Ishikawa (cell line): ENCODE measurements at regions not wholly inside any gene's neighbourhood (a gene's known extent, or its start where the extent isn't known, plus 50 kb on each side); places are given as distances from the start of the nearest gene placed in this dataset.

Source experiments
- CEBPB ChIP-seq: IDR thresholded peaks from 2 replicates; pipeline ENCODE4 v1.6.1; 2012
- CREB1 ChIP-seq: IDR thresholded peaks from 2 replicates; pipeline ENCODE4 v1.6.1; 2012; ENCODE audit warnings: low read depth
- EGR1 ChIP-seq: IDR thresholded peaks from 2 replicates; pipeline ENCODE4 v1.6.1; 2012
- EP300 ChIP-seq: IDR thresholded peaks from 2 replicates; pipeline ENCODE4 v1.6.1; 2012; ENCODE audit warnings: borderline replicate concordance
- NFIC ChIP-seq: IDR thresholded peaks from 2 replicates; pipeline ENCODE4 v1.6.1; 2012
- RAD21 ChIP-seq: IDR thresholded peaks from 2 replicates; pipeline ENCODE4 v1.6.1; 2012; ENCODE audit warnings: low read depth
- TAF1 ChIP-seq: IDR thresholded peaks from 2 replicates; pipeline ENCODE4 v1.6.1; 2012; ENCODE audit warnings: low read depth, mild to moderate bottlenecking
- TEAD4 ChIP-seq: IDR thresholded peaks from 2 replicates; pipeline ENCODE4 v1.6.1; 2012
- YY1 ChIP-seq: IDR thresholded peaks from 2 replicates; pipeline ENCODE4 v1.6.1; 2012; ENCODE audit warnings: low read depth
- TF ChIP-seq, protein P1 (sequence below): IDR thresholded peaks from 2 replicates; pipeline ENCODE4 v1.6.1; 2012
- TF ChIP-seq, protein P2 (sequence below): IDR thresholded peaks from 2 replicates; pipeline ENCODE4 v1.6.1; 2012; ENCODE audit warnings: low read depth, mild to moderate bottlenecking

DNA sequence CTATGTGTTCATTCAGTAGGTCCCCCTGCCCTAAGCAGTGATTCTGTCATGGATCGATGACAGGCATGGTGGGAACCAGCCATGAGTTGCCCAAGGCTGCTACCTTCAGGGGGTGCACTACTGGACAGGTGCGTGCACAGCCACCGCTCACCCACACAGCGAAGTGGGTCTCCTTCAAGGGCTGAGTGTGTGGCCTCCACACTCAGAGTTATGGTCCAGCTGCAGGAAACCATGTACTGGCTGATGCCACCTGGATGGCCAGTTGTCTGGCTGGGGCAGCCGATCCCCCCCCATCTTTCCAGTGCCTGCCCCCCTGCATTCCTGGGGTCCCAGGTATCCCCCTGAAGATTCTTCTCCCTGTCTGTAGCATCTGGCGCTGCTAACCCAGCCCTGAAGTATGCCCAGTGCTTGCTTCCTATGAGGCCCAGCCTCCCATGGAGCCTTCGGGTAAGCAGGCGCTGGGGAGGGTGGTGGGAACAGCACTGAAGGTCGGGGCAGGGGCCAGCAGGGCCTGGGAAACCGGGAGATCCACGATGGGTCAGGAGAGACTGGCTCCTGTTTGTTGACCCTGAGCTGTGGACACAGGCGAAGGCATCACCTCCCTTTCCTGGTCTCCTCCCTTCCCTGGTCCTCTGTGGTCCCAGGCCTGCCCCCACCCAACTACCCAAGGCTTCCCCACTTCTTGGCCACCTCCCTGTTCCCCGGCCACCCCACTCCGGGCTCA lies 106.0 kb downstream of the VEGFA start:
- TF ChIP-seq CEBPB (no peak), CREB1 (no peak), TAF1 (no peak), EP300 (no peak), EGR1 (no peak), RAD21 (no peak), NFIC (no peak), TEAD4 (no peak), YY1 (no peak)
- TF ChIP-seq, protein P1, sequence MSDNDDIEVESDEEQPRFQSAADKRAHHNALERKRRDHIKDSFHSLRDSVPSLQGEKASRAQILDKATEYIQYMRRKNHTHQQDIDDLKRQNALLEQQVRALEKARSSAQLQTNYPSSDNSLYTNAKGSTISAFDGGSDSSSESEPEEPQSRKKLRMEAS = no peak
- TF ChIP-seq, protein P2, sequence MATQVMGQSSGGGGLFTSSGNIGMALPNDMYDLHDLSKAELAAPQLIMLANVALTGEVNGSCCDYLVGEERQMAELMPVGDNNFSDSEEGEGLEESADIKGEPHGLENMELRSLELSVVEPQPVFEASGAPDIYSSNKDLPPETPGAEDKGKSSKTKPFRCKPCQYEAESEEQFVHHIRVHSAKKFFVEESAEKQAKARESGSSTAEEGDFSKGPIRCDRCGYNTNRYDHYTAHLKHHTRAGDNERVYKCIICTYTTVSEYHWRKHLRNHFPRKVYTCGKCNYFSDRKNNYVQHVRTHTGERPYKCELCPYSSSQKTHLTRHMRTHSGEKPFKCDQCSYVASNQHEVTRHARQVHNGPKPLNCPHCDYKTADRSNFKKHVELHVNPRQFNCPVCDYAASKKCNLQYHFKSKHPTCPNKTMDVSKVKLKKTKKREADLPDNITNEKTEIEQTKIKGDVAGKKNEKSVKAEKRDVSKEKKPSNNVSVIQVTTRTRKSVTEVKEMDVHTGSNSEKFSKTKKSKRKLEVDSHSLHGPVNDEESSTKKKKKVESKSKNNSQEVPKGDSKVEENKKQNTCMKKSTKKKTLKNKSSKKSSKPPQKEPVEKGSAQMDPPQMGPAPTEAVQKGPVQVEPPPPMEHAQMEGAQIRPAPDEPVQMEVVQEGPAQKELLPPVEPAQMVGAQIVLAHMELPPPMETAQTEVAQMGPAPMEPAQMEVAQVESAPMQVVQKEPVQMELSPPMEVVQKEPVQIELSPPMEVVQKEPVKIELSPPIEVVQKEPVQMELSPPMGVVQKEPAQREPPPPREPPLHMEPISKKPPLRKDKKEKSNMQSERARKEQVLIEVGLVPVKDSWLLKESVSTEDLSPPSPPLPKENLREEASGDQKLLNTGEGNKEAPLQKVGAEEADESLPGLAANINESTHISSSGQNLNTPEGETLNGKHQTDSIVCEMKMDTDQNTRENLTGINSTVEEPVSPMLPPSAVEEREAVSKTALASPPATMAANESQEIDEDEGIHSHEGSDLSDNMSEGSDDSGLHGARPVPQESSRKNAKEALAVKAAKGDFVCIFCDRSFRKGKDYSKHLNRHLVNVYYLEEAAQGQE = no peak
